HG02571 (cell line): ENCODE measurements at regions not wholly inside any gene's neighbourhood (a gene's known extent, or its start where the extent isn't known, plus 50 kb on each side); places are given as distances from the start of the nearest gene placed in this dataset.
"Not testable (repeated sequence)": the region's sequence is repeated elsewhere in the genome, so short reads cannot be mapped to it uniquely, and the experiment has no call there.

ENCODE experiments used
- ATAC-seq: cut with Tn5 transposase; IDR thresholded peaks from one replicate; pipeline ENCODE4 v1.9.1; 2021; ENCODE audit warnings: mild to moderate bottlenecking, moderate library complexity; ENCODE audit not compliant: unreplicated experiment

- ATAC-seq = no peak
Measured at GRCh38 chr5:67606586-67606947, 410.0 kb upstream of the CD180 start.

GRCh38 chr5:67605730-67606585 is 409.4 kb upstream of the CD180 start:
- ATAC-seq = no peak

GRCh38 chr5:67591491-67591890 is 394.9 kb upstream of the CD180 start:
- ATAC-seq = no peak

- no peak for ATAC-seq
Measured at GRCh38 chr5:67588389-67588788, 391.8 kb upstream of the CD180 start.

- no peak for ATAC-seq
Measured at GRCh38 chr5:67581203-67581602, 384.6 kb upstream of the CD180 start.

- ATAC-seq = no peak
Measured at GRCh38 chr5:67578011-67578410, 381.4 kb upstream of the CD180 start.

- no peak for ATAC-seq
Measured at GRCh38 chr5:67577424-67577823, 380.8 kb upstream of the CD180 start.

- no peak for ATAC-seq
Measured at GRCh38 chr5:67576112-67576511, 379.5 kb upstream of the CD180 start.

- ATAC-seq = no peak
Measured at GRCh38 chr5:67575087-67575486, 378.5 kb upstream of the CD180 start.

- no peak for ATAC-seq
Measured at GRCh38 chr5:67561151-67561932, 364.7 kb upstream of the CD180 start.

- no peak for ATAC-seq
Measured at GRCh38 chr5:67552773-67553172, 356.2 kb upstream of the CD180 start.

- ATAC-seq = no peak
Measured at GRCh38 chr5:67549947-67550346, 353.3 kb upstream of the CD180 start.

- no peak for ATAC-seq
Measured at GRCh38 chr5:67549296-67549618, 352.7 kb upstream of the CD180 start.

GRCh38 chr5:67548520-67549295 is 352.1 kb upstream of the CD180 start:
- no peak for ATAC-seq

- ATAC-seq = no peak
Measured at GRCh38 chr5:67547682-67548081, 351.1 kb upstream of the CD180 start.

- ATAC-seq = not testable (repeated sequence)
Measured at GRCh38 chr5:67544942-67545341, 348.3 kb upstream of the CD180 start.

- no peak for ATAC-seq
Measured at GRCh38 chr5:67543720-67544270, 347.2 kb upstream of the CD180 start.

- ATAC-seq = no peak
Measured at GRCh38 chr5:67542479-67542878, 345.9 kb upstream of the CD180 start.

- no peak for ATAC-seq
Measured at GRCh38 chr5:67541875-67542274, 345.3 kb upstream of the CD180 start.

- ATAC-seq = no peak
Measured at GRCh38 chr5:67538855-67539506, 342.4 kb upstream of the CD180 start.
